ENCODE measurements at regions not wholly inside any gene's neighbourhood (a gene's known extent, or its start where the extent isn't known, plus 50 kb on each side); places are given as distances from the start of the nearest gene placed in this dataset.

GRCh38 chr3:177346878-177347277 lies 149.6 kb upstream of the TBL1XR1 start:
- Histone ChIP-seq H3K9me3 (replicated peaks; ENCODE audit: control insufficient read depth, insufficient read depth, low read length) (no peaks in the 10 kb centered on the region), H2AFZ (ENCODE audit: low read depth, low read length) (no peak overlapping the region), H3K27me3 (ENCODE audit: control insufficient read depth in 2 of 2, insufficient read depth in 2 of 2, low read length in 2 of 2) (no peaks in the 10 kb centered on the region), H3K4me1 (ENCODE audit: control insufficient read depth, extremely low read depth, insufficient read depth, low read length) (peaks cover 39% of the 10 kb centered on the region), H3K4me3 (replicated peaks in 1 of 3; ENCODE audit: insufficient read depth in 1 of 3, low read depth in 1 of 3, low read length in 3 of 3) (no peak overlapping the region), H4K20me1 (replicated peaks; ENCODE audit: control insufficient read depth, extremely low read depth, insufficient read depth, low read length) (no peaks in the 10 kb centered on the region), H3K79me2 (ENCODE audit: control insufficient read depth, insufficient read depth, low read length) (no peaks in the 10 kb centered on the region), H3K9ac (replicated peaks; ENCODE audit: extremely low read depth, insufficient read depth, low read length) (no peak overlapping the region), H3K36me3 (ENCODE audit: control insufficient read depth in 2 of 2, extremely low read depth in 1 of 2, insufficient read depth in 2 of 2, low read length in 2 of 2) (no peaks in the 10 kb centered on the region), H3K9me1 (replicated peaks; ENCODE audit: control insufficient read depth, extremely low read depth, insufficient read depth, low read length) (no peaks in the 10 kb centered on the region), H3K4me2 (ENCODE audit: insufficient read depth, low read length) (no peak overlapping the region), H3K27ac (ENCODE audit: insufficient read depth, low read depth, low read length) (no peak overlapping the region)
- ChIA-PET POLR2A (interaction anchor here (1.1 kb wide), 1 partner anchor 10 kb away, joined by 4 read pairs; no protein-coding TSS in a partner anchor), CTCF (interaction anchor here (0.8 to 1.5 kb wide), 4 partner anchors 9 to 738 kb away, joined by 3 to 24 read pairs (median 4); no protein-coding TSS in a partner anchor)
- TF ChIP-seq POLR2AphosphoS5 (IDR thresholded peaks at IDR 0.05; ENCODE audit: insufficient read depth, low read depth, low read length) = no peak
- TF ChIP-seq POLR2A (IDR thresholded peaks at IDR 0.05; ENCODE audit: low read depth, low read length) = no peak
- no peak for TF ChIP-seq MYC (IDR thresholded peaks at IDR 0.05; ENCODE audit: low read depth, low read length)
- no peak for TF ChIP-seq CTCF (IDR thresholded peaks at IDR 0.05; ENCODE audit: extremely low read depth in 1 of 2, insufficient read depth in 1 of 2, low read depth in 1 of 2, low read length in 2 of 2)
- TF ChIP-seq MAX (IDR thresholded peaks at IDR 0.05; ENCODE audit: insufficient read depth, insufficient read length) = no peak
- TF ChIP-seq GATA2 (IDR thresholded peaks at IDR 0.05; ENCODE audit: insufficient read depth, insufficient read length, low read depth, low read length) = no peak
- TF ChIP-seq EZH2 (IDR thresholded peaks at IDR 0.05; ENCODE audit: borderline replicate concordance, low read depth, low read length, severe bottlenecking) = no peak
- no peak for TF ChIP-seq FOS (IDR thresholded peaks at IDR 0.05; ENCODE audit: borderline replicate concordance, insufficient read depth, low read length)
- no peak for TF ChIP-seq JUN (IDR thresholded peaks at IDR 0.05; ENCODE audit: borderline replicate concordance, insufficient read depth, insufficient read length, low read depth)
- intact Hi-C loops (cut with micrococcal nuclease) = no loop called here
- no peak for DNase-seq (ENCODE audit: low read depth, low spot score)
- BruUV-seq (replicated peaks) = no TSS peak
- no peak for FAIRE-seq
- dilution Hi-C loops (cut with MboI; ENCODE audit: extremely low pct_ligation_motif_present, low sequenced_read_pairs) = no loop called here
